ENCODE measurements at regions not wholly inside any gene's neighbourhood (a gene's known extent, or its start where the extent isn't known, plus 50 kb on each side); places are given as distances from the start of the nearest gene placed in this dataset.
"Not testable (repeated sequence)": the region's sequence is repeated elsewhere in the genome, so short reads cannot be mapped to it uniquely, and the experiment has no call there.

GRCh38 chr12:73632661-73633060 lies 905.0 kb upstream of the ATXN7L3B start:
- Histone ChIP-seq H3K36me3 (ENCODE audit: insufficient read depth, low read length) (no peaks in the 10 kb centered on the region), H2AFZ (ENCODE audit: low read length) (no peak overlapping the region), H3K4me2 (ENCODE audit: insufficient read depth, low read length) (no peak overlapping the region), H3K27me3 (ENCODE audit: insufficient read depth, low read length) (no peaks in the 10 kb centered on the region), H3K4me3 (ENCODE audit: insufficient read depth, low read length) (no peak overlapping the region), H3K79me2 (ENCODE audit: insufficient read depth, low read length) (no peaks in the 10 kb centered on the region), H3K27ac (ENCODE audit: low read depth, low read length) (no peak overlapping the region), H3K9me3 (ENCODE audit: low read depth, low read length) (no peaks in the 10 kb centered on the region), H4K20me1 (ENCODE audit: insufficient read depth, low read length) (no peaks in the 10 kb centered on the region), H3K4me1 (ENCODE audit: insufficient read depth, low read length) (no peaks in the 10 kb centered on the region)
- TF ChIP-seq CTCF (IDR thresholded peaks at IDR 0.05; ENCODE audit: extremely low read depth, low read depth, low read length), result no peak
- DNase-seq (ENCODE audit: insufficient read length, low spot score, missing footprints), result no peak

DNA sequence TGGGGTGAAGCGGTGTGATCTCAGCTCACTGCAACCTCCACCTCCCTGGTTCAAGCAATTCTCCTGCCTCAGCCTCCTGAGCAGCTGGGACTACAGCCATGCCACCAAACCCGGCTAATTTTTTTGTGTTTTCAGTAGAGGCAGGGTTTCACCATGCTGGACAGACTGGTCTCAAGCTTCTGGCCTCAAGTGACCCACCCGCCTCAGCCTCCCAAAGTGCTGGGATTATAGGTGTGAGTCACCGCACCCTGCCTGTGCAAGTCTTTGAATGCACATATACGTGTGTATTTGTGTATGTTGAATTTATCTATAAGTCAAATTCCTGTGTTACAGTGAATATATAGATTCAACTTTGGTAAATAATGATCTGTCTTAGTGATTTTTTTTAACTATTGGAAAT lies 898.2 kb upstream of the ATXN7L3B start:
- H3K27ac ChIP-seq (ENCODE audit: low read depth, low read length); H4K20me1 ChIP-seq (ENCODE audit: insufficient read depth, low read length); H3K79me2 ChIP-seq (ENCODE audit: insufficient read depth, low read length); H3K4me2 ChIP-seq (ENCODE audit: insufficient read depth, low read length); H3K36me3 ChIP-seq (ENCODE audit: insufficient read depth, low read length); H3K4me1 ChIP-seq (ENCODE audit: insufficient read depth, low read length); H3K27me3 ChIP-seq (ENCODE audit: insufficient read depth, low read length); DNase-seq (ENCODE audit: insufficient read length, low spot score, missing footprints); H3K9me3 ChIP-seq (ENCODE audit: low read depth, low read length); H3K4me3 ChIP-seq (ENCODE audit: insufficient read depth, low read length); H2AFZ ChIP-seq (ENCODE audit: low read length): not testable (repeated sequence)

- H3K27me3 ChIP-seq (ENCODE audit: insufficient read depth, low read length), result no peaks in the 10 kb centered on the region
- no peaks in the 10 kb centered on the region for H3K36me3 ChIP-seq (ENCODE audit: insufficient read depth, low read length)
- no peak overlapping the region for H3K4me2 ChIP-seq (ENCODE audit: insufficient read depth, low read length)
These were observed 881.3 kb upstream of the ATXN7L3B start for GRCh38 chr12:73656375-73656774.

GRCh38 chr12:73659802-73660201 lies 877.8 kb upstream of the ATXN7L3B start:
- no peak for TF ChIP-seq CTCF (IDR thresholded peaks at IDR 0.05; ENCODE audit: extremely low read depth, low read depth, low read length)
- no peaks in the 10 kb centered on the region for H3K79me2 ChIP-seq (ENCODE audit: insufficient read depth, low read length)
- H2AFZ ChIP-seq (ENCODE audit: low read length), result no peak overlapping the region
- no peaks in the 10 kb centered on the region for H4K20me1 ChIP-seq (ENCODE audit: insufficient read depth, low read length)
- no peaks in the 10 kb centered on the region for H3K36me3 ChIP-seq (ENCODE audit: insufficient read depth, low read length)
- no peak for DNase-seq (ENCODE audit: insufficient read length, low spot score, missing footprints)
- H3K9me3 ChIP-seq (ENCODE audit: low read depth, low read length), result peaks cover 1% of the 10 kb centered on the region
- no peaks in the 10 kb centered on the region for H3K4me1 ChIP-seq (ENCODE audit: insufficient read depth, low read length)
- no peak overlapping the region for H3K27ac ChIP-seq (ENCODE audit: low read depth, low read length)
- no peak overlapping the region for H3K4me2 ChIP-seq (ENCODE audit: insufficient read depth, low read length)
- H3K4me3 ChIP-seq (ENCODE audit: insufficient read depth, low read length), result no peak overlapping the region
- no peaks in the 10 kb centered on the region for H3K27me3 ChIP-seq (ENCODE audit: insufficient read depth, low read length)

More at GRCh38 chr12:73656375-73656774, 881.3 kb upstream of the ATXN7L3B start:
- Histone ChIP-seq H3K4me1 (ENCODE audit: insufficient read depth, low read length) (no peaks in the 10 kb centered on the region), H3K79me2 (ENCODE audit: insufficient read depth, low read length) (no peaks in the 10 kb centered on the region), H3K27ac (ENCODE audit: low read depth, low read length) (no peak overlapping the region), H3K4me3 (ENCODE audit: insufficient read depth, low read length) (no peak overlapping the region), H3K9me3 (ENCODE audit: low read depth, low read length) (peaks cover 5% of the 10 kb centered on the region), H4K20me1 (ENCODE audit: insufficient read depth, low read length) (no peaks in the 10 kb centered on the region), H2AFZ (ENCODE audit: low read length) (no peak overlapping the region)
- no peak for DNase-seq (ENCODE audit: insufficient read length, low spot score, missing footprints)
- no peak for TF ChIP-seq CTCF (IDR thresholded peaks at IDR 0.05; ENCODE audit: extremely low read depth, low read depth, low read length)

Data from osteoblast (primary cell).